Stomach (tissue), 8 donors: ENCODE measurements at regions not wholly inside any gene's neighbourhood (a gene's known extent, or its start where the extent isn't known, plus 50 kb on each side); places are given as distances from the start of the nearest gene placed in this dataset.

Source experiments
- DNase-seq, 2 donors: peaks; one replicate each; pipeline versions ENCODE4 v3.0.0 to v3.0.0-alpha.2; 2013 to 2019
- H3K27ac ChIP-seq, 5 donors: fragments of 200-600 bp in 4 of 5; sonication (generic) in 4 of 5; one replicate each; pipeline ENCODE4 v1.5.1; 2013 to 2019; ENCODE audit warnings: mild to moderate bottlenecking in 1 of 5, moderate library complexity in 1 of 5
- H3K27me3 ChIP-seq, 3 donors: fragments of 200-600 bp; sonication (generic); one replicate each; pipeline ENCODE4 v1.5.1; 2017 to 2019; ENCODE audit warnings: mixed run types in 1 of 3
- H3K36me3 ChIP-seq, 4 donors: fragments of 200-600 bp; sonication (generic); 1 replicate in 3 of 4; 2 replicates in 1 of 4; pipeline ENCODE4 v1.5.1; 2016 to 2019
- H3K4me1 ChIP-seq, 4 donors: fragments of 200-600 bp; sonication (generic); one replicate each; pipeline ENCODE4 v1.5.1; 2016 to 2019
- H3K4me3 ChIP-seq, 4 donors: fragments of 200-600 bp; sonication (generic) in 3 of 4; one replicate each; pipeline ENCODE4 v1.5.1; 2016 to 2019; ENCODE audit warnings: mild to moderate bottlenecking in 1 of 4
- H3K9me3 ChIP-seq, 4 donors: fragments of 200-600 bp; sonication (generic); one replicate each; pipeline ENCODE4 v1.5.1; 2016 to 2019
- CTCF ChIP-seq, 7 experiments: fragments of 450-650 bp in 4 of 7; fragments of 200-600 bp in 3 of 7; sonication (generic) in 3 of 7; IDR thresholded peaks; one replicate each; pipeline ENCODE4 v1.5.1; 2016 to 2019; ENCODE audit warnings: antibody characterized with exemption in 7 of 7, control low read depth in 2 of 7, mild to moderate bottlenecking in 1 of 7
- EP300 ChIP-seq: sonication (generic); formaldehyde crosslinking; IDR thresholded peaks from one replicate; pipeline ENCODE4 v1.6.1; 2017; ENCODE audit warnings: antibody characterized with exemption
- POLR2A ChIP-seq, 4 donors: fragments of 450-650 bp; IDR thresholded peaks; one replicate each; pipeline ENCODE4 v1.6.1; 2016; ENCODE audit warnings: antibody characterized with exemption in 4 of 4, control low read depth in 2 of 4, mild to moderate bottlenecking in 1 of 4, moderate library complexity in 1 of 4
- POLR2AphosphoS5 ChIP-seq, 3 donors: sonication (generic); formaldehyde crosslinking; IDR thresholded peaks; one replicate each; pipeline ENCODE4 v1.6.1; 2016; ENCODE audit warnings: antibody characterized with exemption in 3 of 3
- WGBS, 5 donors: extraction: QIAGEN DNeasy Blood & Tissue Kit in 3 of 5; methylation state at CpG; one replicate each; pipeline versions ENCODE4 v1.1.5 to v1.1.7; 2013 to 2018; 5-methylcytosine and 5-hydroxymethylcytosine counted together
- intact Hi-C: fragments of 100-400 bp; cut with DNase I; formaldehyde crosslinking; loops from one replicate; pipeline ENCODE4 v1.15.1; 2023; ENCODE audit warnings: low total_unique reads
- donor health status: healthy with polysubstance abuse.
- donor health status: Bipolar disorder and iron deficiency.
- donor health status: healthy.

- peaks cover 0 to 9% (median 0%) of the 10 kb centered on the region in 3 donors for H3K27me3 ChIP-seq
- H3K36me3 ChIP-seq = no peaks in the 10 kb centered on the region
- 64 to 76% (median 68%) methylated on average over 6 of the region's 6 CpGs for WGBS, 5 donors
Measured at GRCh38 chr22:22759371-22759770, 115.0 kb downstream of the GGTLC2 start.

GRCh38 chr22:22759889-22760546 lies 115.6 kb downstream of the GGTLC2 start:
- no peaks in the 10 kb centered on the region for H3K4me1 ChIP-seq
- intact Hi-C loops = no loop called here
- H3K27ac ChIP-seq = no peak overlapping the region
- peaks cover 0 to 2% (median 0%) of the 10 kb centered on the region in 3 donors for H3K27me3 ChIP-seq
- no peaks in the 10 kb centered on the region for H3K36me3 ChIP-seq
- 81 to 88% (median 85%) methylated on average over 7 of the region's 7 CpGs for WGBS, 5 donors
- no peak overlapping the region for H3K4me3 ChIP-seq
- TF ChIP-seq POLR2AphosphoS5 (IDR thresholded peaks at IDR 0.05) (no peak), EP300 (no peak)
- H3K9me3 ChIP-seq = no peaks in the 10 kb centered on the region
- no peak for DNase-seq

More at GRCh38 chr22:22759371-22759770, 115.0 kb downstream of the GGTLC2 start:
- TF ChIP-seq CTCF (IDR thresholded peaks at IDR 0.05) = no peak
- Histone ChIP-seq H3K9me3 (no peaks in the 10 kb centered on the region), H3K4me3 (no peak overlapping the region), H3K27ac (no peak overlapping the region), H3K4me1 (no peaks in the 10 kb centered on the region)
- DNase-seq = no peak
- intact Hi-C loops = no loop called here

- TF ChIP-seq EP300 = no peak
- no peak for TF ChIP-seq POLR2A (IDR thresholded peaks at IDR 0.05)
- TF ChIP-seq POLR2AphosphoS5 (IDR thresholded peaks at IDR 0.05) = no peak
- TF ChIP-seq CTCF (IDR thresholded peaks at IDR 0.05) = no peak
- intact Hi-C loops = no loop called here
- no peaks in the 10 kb centered on the region for H3K9me3 ChIP-seq
- no peaks in the 10 kb centered on the region for H3K4me1 ChIP-seq
- H3K4me3 ChIP-seq = no peak overlapping the region
- no peak for DNase-seq
- WGBS, 5 donors = 87 to 100% (median 92%) methylated on average over 1 of the region's 1 CpG
- H3K27me3 ChIP-seq = no peaks in the 10 kb centered on the region
- no peaks in the 10 kb centered on the region for H3K36me3 ChIP-seq
- H3K27ac ChIP-seq = no peak overlapping the region
Measured at GRCh38 chr22:22761606-22761962, 117.2 kb downstream of the GGTLC2 start.

- no peaks in the 10 kb centered on the region for H3K36me3 ChIP-seq
- H3K4me1 ChIP-seq = no peaks in the 10 kb centered on the region
- intact Hi-C loops = no loop called here
- TF ChIP-seq POLR2AphosphoS5 (IDR thresholded peaks at IDR 0.05) (no peak), POLR2A (IDR thresholded peaks at IDR 0.05) (no peak), CTCF (IDR thresholded peaks at IDR 0.05) (no peak), EP300 (no peak)
- peaks cover 0 to 2% (median 0%) of the 10 kb centered on the region in 3 donors for H3K27me3 ChIP-seq
- DNase-seq = no peak
- 83 to 93% (median 86%) methylated on average over 8 of the region's 8 CpGs for WGBS, 5 donors
- H3K27ac ChIP-seq = no peak overlapping the region
- H3K4me3 ChIP-seq = no peak overlapping the region
- no peaks in the 10 kb centered on the region for H3K9me3 ChIP-seq
Measured at GRCh38 chr22:22761963-22762772, 117.8 kb downstream of the GGTLC2 start.

- Histone ChIP-seq H3K9me3 (no peaks in the 10 kb centered on the region), H3K36me3 (no peaks in the 10 kb centered on the region), H3K4me1 (no peaks in the 10 kb centered on the region), H3K27ac (no peak overlapping the region), H3K27me3 (peaks cover 0 to 14% (median 0%) of the 10 kb centered on the region in 3 donors), H3K4me3 (no peak overlapping the region)
- 70 to 82% (median 75%) methylated on average over 4 of the region's 4 CpGs for WGBS, 5 donors
- no peak for TF ChIP-seq POLR2AphosphoS5 (IDR thresholded peaks at IDR 0.05)
- intact Hi-C loops = no loop called here
- DNase-seq = no peak
Measured at GRCh38 chr22:22763512-22763911, 119.1 kb downstream of the GGTLC2 start.
